Erythroblast (primary cell): ENCODE measurements at regions not wholly inside any gene's neighbourhood (a gene's known extent, or its start where the extent isn't known, plus 50 kb on each side); places are given as distances from the start of the nearest gene placed in this dataset.

Source experiments
- GATA1 ChIP-seq: IDR thresholded peaks from 2 replicates; pipeline ENCODE4 v1.6.1; 2011; ENCODE audit warnings: low read depth, mild to moderate bottlenecking, control low read depth, low read length, moderate library complexity
- POLR2A ChIP-seq: IDR thresholded peaks from 2 replicates; pipeline ENCODE4 v1.6.1; 2011; ENCODE audit warnings: mild to moderate bottlenecking, low read length

GRCh38 chr16:54630284-54630967, 300.2 kb upstream of the IRX5 start:
- no peak for TF ChIP-seq POLR2A
- no peak for TF ChIP-seq GATA1
